HuH-7 (cell line): ENCODE measurements at regions not wholly inside any gene's neighbourhood (a gene's known extent, or its start where the extent isn't known, plus 50 kb on each side); places are given as distances from the start of the nearest gene placed in this dataset.
"Not testable (repeated sequence)": the region's sequence is repeated elsewhere in the genome, so short reads cannot be mapped to it uniquely, and the experiment has no call there.

Source experiments
- DNase-seq: peaks from one replicate; pipeline ENCODE4 v3.0.0; 2011; ENCODE audit warnings: low spot score

- no peak for DNase-seq
Observed at GRCh38 chr12:20044846-20045245, 323.5 kb upstream of the PDE3A start.

GRCh38 chr12:20047901-20048300, 320.4 kb upstream of the PDE3A start:
- DNase-seq: no peak

- no peak for DNase-seq
Observed at GRCh38 chr12:20050221-20050620, 318.1 kb upstream of the PDE3A start.

GRCh38 chr12:20053782-20054181, 314.6 kb upstream of the PDE3A start:
- no peak for DNase-seq

- DNase-seq: no peak
Observed at GRCh38 chr12:20055856-20056255, 312.5 kb upstream of the PDE3A start.

- DNase-seq: no peak
Observed at GRCh38 chr12:20057398-20057797, 310.9 kb upstream of the PDE3A start.

- no peak for DNase-seq
Observed at GRCh38 chr12:20063116-20063515, 305.2 kb upstream of the PDE3A start.

GRCh38 chr12:20077618-20078017, 290.7 kb upstream of the PDE3A start:
- DNase-seq: no peak

- no peak for DNase-seq
Observed at GRCh38 chr12:20089077-20089476, 279.3 kb upstream of the PDE3A start.

- DNase-seq: not testable (repeated sequence)
Observed at GRCh38 chr12:20093190-20093810, 275.0 kb upstream of the PDE3A start.

- no peak for DNase-seq
Observed at GRCh38 chr12:20096430-20096829, 271.9 kb upstream of the PDE3A start.

- DNase-seq: no peak
Observed at GRCh38 chr12:20097626-20098025, 270.7 kb upstream of the PDE3A start.

GRCh38 chr12:20099395-20100183, 268.7 kb upstream of the PDE3A start:
- no peak for DNase-seq

- no peak for DNase-seq
Observed at GRCh38 chr12:20101046-20101445, 267.3 kb upstream of the PDE3A start.

GRCh38 chr12:20105943-20106342, 262.4 kb upstream of the PDE3A start:
- DNase-seq: no peak

GRCh38 chr12:20109676-20110075, 258.7 kb upstream of the PDE3A start:
- DNase-seq: no peak

GRCh38 chr12:20115371-20115770, 253.0 kb upstream of the PDE3A start:
- DNase-seq: not testable (repeated sequence)

GRCh38 chr12:20119596-20120402, 248.5 kb upstream of the PDE3A start:
- no peak for DNase-seq

GRCh38 chr12:20120403-20120725, 248.0 kb upstream of the PDE3A start:
- no peak for DNase-seq

- no peak for DNase-seq
Observed at GRCh38 chr12:20122274-20122673, 246.1 kb upstream of the PDE3A start.

GRCh38 chr12:20123465-20123864, 244.9 kb upstream of the PDE3A start:
- no peak for DNase-seq

GRCh38 chr12:20125276-20125798, 243.0 kb upstream of the PDE3A start:
- no peak for DNase-seq

- no peak for DNase-seq
Observed at GRCh38 chr12:20126601-20127000, 241.7 kb upstream of the PDE3A start.
